Mucosa of stomach (tissue), 1 donor: ENCODE measurements at regions not wholly inside any gene's neighbourhood (a gene's known extent, or its start where the extent isn't known, plus 50 kb on each side); places are given as distances from the start of the nearest gene placed in this dataset.

Experiments
- H3K27me3 ChIP-seq: one replicate; pipeline ENCODE4 v1.7.0; 2013; ENCODE audit warnings: mild to moderate bottlenecking, low read length; ENCODE audit not compliant: control insufficient read depth, insufficient read depth
- H3K36me3 ChIP-seq: one replicate; pipeline ENCODE4 v1.7.0; 2013; ENCODE audit warnings: low read length; ENCODE audit not compliant: control insufficient read depth, insufficient read depth
- H3K4me1 ChIP-seq: one replicate; pipeline ENCODE4 v1.7.0; 2013; ENCODE audit warnings: mild to moderate bottlenecking, low read length; ENCODE audit not compliant: control insufficient read depth, insufficient read depth
- H3K4me3 ChIP-seq: one replicate; pipeline ENCODE4 v1.7.0; 2013; ENCODE audit warnings: low read length
- H3K9ac ChIP-seq: one replicate; pipeline ENCODE4 v1.7.0; 2013; ENCODE audit warnings: mild to moderate bottlenecking, low read length, moderate library complexity
- H3K9me3 ChIP-seq: one replicate; pipeline ENCODE4 v1.7.0; 2013; ENCODE audit warnings: mild to moderate bottlenecking, low read length, moderate library complexity; ENCODE audit not compliant: control insufficient read depth
- donor health status: Pancreatic carcinoma.

- no peak overlapping the region for H3K9ac ChIP-seq
- H3K4me1 ChIP-seq: no peaks in the 10 kb centered on the region
- no peaks in the 10 kb centered on the region for H3K36me3 ChIP-seq
- H3K27me3 ChIP-seq: no peaks in the 10 kb centered on the region
- H3K4me3 ChIP-seq: no peak overlapping the region
- H3K9me3 ChIP-seq: no peaks in the 10 kb centered on the region
Observed at GRCh38 chr4:32994981-32995881, 2275.1 kb downstream of the PCDH7 start.

DNA sequence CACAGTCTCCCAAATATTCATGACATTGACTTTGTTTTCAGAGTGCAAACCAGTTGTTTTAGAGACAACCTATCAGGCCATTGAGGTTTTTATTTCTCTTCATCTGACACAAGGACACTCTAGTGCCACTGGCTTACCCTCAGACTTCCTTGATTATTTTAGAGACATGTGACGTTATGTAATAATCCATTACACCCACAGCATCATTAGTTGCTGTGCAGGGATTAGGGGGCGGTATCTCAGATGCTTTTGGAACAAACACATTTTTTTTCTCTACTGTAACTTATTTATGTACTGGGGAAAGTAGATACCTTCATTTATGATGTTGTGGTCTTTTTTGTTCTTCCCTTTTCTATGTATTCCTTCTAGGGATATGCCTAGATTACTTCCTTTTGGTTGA lies 2293.1 kb downstream of the PCDH7 start:
- Histone ChIP-seq H3K9ac (no peak overlapping the region), H3K9me3 (no peaks in the 10 kb centered on the region), H3K4me3 (no peak overlapping the region), H3K36me3 (no peaks in the 10 kb centered on the region), H3K4me1 (no peaks in the 10 kb centered on the region), H3K27me3 (no peaks in the 10 kb centered on the region)

DNA sequence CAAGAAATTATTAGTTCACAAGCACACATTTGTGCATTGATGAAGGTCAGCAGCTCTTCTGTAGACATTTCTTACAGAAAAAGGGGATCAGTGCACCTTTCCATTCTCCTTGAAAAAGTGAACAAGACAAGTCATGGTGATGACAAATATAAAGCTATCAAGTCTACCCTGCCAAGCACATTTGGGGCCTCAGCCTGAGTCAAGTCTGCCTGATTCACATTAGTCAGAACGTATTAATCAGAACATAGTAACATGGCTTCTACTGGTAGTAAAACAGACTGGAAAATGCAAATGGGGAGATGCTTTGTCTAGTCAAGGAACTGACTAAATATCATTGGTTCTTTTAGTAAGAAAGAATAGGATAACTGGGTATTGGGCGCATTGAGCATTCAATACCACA lies 2305.1 kb downstream of the PCDH7 start:
- no peaks in the 10 kb centered on the region for H3K9me3 ChIP-seq
- no peaks in the 10 kb centered on the region for H3K36me3 ChIP-seq
- no peak overlapping the region for H3K4me3 ChIP-seq
- H3K4me1 ChIP-seq: no peaks in the 10 kb centered on the region
- H3K9ac ChIP-seq: no peak overlapping the region
- no peaks in the 10 kb centered on the region for H3K27me3 ChIP-seq

- Histone ChIP-seq H3K4me3 (no peak overlapping the region), H3K27me3 (no peaks in the 10 kb centered on the region), H3K4me1 (no peaks in the 10 kb centered on the region), H3K36me3 (no peaks in the 10 kb centered on the region), H3K9me3 (no peaks in the 10 kb centered on the region), H3K9ac (no peak overlapping the region)
Observed at GRCh38 chr4:33029976-33030375, 2309.8 kb downstream of the PCDH7 start.

GRCh38 chr4:33031328-33031727 lies 2311.2 kb downstream of the PCDH7 start:
- Histone ChIP-seq H3K36me3 (no peaks in the 10 kb centered on the region), H3K9me3 (no peaks in the 10 kb centered on the region), H3K4me3 (no peak overlapping the region), H3K9ac (no peak overlapping the region), H3K4me1 (no peaks in the 10 kb centered on the region), H3K27me3 (no peaks in the 10 kb centered on the region)

DNA sequence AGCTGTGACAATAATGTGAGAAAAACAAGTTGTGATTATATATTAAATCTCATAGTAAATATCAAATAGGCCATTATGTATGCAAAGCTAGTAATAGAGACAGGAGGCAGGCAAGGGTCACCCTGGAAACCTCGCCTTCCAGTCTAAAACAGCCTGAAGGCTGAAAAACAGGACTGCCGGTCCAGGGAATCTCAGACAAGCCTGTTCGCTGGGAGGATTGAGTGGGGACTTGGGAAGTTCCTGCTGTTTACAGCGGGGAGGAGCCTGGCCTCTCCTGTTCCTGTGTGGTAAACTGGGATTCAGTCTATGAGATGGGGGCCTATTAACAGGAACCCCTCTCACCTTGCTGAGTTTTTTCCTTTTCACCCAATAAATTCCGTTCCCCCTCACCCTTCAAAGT lies 2317.3 kb downstream of the PCDH7 start:
- H3K27me3 ChIP-seq: no peaks in the 10 kb centered on the region
- H3K36me3 ChIP-seq: no peaks in the 10 kb centered on the region
- H3K4me3 ChIP-seq: no peak overlapping the region

DNA sequence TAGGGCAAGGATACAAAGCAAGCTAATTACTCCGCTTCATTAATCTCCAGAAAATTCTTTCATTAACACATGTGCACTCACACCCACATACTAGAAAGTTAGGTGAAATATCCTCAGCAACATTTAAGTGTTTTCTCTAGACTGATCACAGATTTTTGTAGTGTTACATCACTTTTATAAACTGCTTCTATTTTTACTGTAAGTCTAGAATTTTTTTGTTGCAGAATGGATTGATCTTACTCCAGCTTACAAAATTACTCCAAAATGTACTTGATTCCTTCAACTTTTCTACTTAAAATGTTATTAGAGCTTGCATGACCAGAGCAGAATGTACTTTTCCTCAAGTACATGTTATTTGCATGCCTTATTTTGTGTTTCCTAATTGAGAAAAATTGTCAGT lies 2325.2 kb downstream of the PCDH7 start:
- H3K36me3 ChIP-seq: no peaks in the 10 kb centered on the region
- H3K9me3 ChIP-seq: no peaks in the 10 kb centered on the region
- H3K9ac ChIP-seq: no peak overlapping the region
- H3K4me1 ChIP-seq: no peaks in the 10 kb centered on the region
- no peak overlapping the region for H3K4me3 ChIP-seq
- no peaks in the 10 kb centered on the region for H3K27me3 ChIP-seq

More for the DNA sequence above, 2317.3 kb downstream of the PCDH7 start:
- Histone ChIP-seq H3K4me1 (no peaks in the 10 kb centered on the region), H3K9me3 (no peaks in the 10 kb centered on the region), H3K9ac (no peak overlapping the region)

- Histone ChIP-seq H3K4me3 (no peak overlapping the region), H3K4me1 (no peaks in the 10 kb centered on the region), H3K36me3 (no peaks in the 10 kb centered on the region), H3K9me3 (no peaks in the 10 kb centered on the region), H3K9ac (no peak overlapping the region), H3K27me3 (no peaks in the 10 kb centered on the region)
Observed at GRCh38 chr4:33052241-33052640, 2332.1 kb downstream of the PCDH7 start.

- Histone ChIP-seq H3K4me1 (no peaks in the 10 kb centered on the region), H3K4me3 (no peak overlapping the region), H3K36me3 (no peaks in the 10 kb centered on the region), H3K9ac (no peak overlapping the region), H3K27me3 (no peaks in the 10 kb centered on the region), H3K9me3 (no peaks in the 10 kb centered on the region)
Observed at GRCh38 chr4:33054161-33054560, 2334.0 kb downstream of the PCDH7 start.

DNA sequence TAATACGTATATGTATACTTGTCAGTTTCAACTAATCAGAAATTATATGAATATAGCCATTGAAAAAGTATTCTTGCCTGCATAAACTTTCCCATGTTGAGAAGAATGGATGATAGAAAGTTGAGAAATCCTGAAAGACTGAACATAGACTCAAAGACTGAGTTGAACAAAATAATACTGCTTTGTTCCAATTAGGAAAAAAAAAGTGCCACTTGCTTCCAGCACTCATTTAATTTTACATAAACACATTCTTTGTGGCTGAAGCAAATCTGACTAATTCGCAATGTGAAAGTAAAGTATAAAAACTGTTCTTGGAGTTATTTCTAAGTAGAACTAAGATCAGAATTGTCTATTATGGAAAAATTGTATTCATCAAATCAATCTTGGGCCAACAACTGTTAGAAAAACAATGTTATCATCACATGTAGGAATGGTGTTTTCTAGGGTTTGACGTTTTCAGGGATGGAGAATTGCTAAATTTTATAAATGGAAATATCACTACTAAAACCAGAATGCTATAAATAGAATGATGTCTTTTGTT lies 2334.6 kb downstream of the PCDH7 start:
- Histone ChIP-seq H3K36me3 (no peaks in the 10 kb centered on the region), H3K9me3 (no peaks in the 10 kb centered on the region), H3K4me3 (no peak overlapping the region)

DNA sequence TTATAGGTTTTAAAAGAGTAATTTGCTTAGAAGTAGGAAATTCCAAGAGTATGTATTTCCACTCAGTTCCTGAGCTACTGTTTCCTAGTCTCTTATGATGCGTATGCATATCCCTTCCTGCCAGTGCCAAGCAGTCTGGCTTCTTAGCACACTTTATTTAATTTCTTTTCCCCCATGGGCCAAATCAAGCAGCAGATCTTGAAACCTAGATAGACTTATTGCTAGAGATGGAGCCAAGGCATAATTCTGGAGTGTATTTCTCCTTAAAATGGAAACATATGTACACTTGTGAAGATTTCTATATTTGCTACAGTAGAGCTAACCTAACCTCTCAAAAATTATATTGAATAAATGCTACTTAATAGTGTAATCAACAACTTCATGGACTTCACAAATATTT lies 2337.6 kb downstream of the PCDH7 start:
- H3K9me3 ChIP-seq: no peaks in the 10 kb centered on the region
- no peaks in the 10 kb centered on the region for H3K36me3 ChIP-seq
- H3K4me3 ChIP-seq: no peak overlapping the region
- H3K27me3 ChIP-seq: no peaks in the 10 kb centered on the region
- no peaks in the 10 kb centered on the region for H3K4me1 ChIP-seq
- no peak overlapping the region for H3K9ac ChIP-seq

More for the DNA sequence above, 2334.6 kb downstream of the PCDH7 start:
- Histone ChIP-seq H3K9ac (no peak overlapping the region), H3K4me1 (no peaks in the 10 kb centered on the region), H3K27me3 (no peaks in the 10 kb centered on the region)

GRCh38 chr4:33058998-33059397 lies 2338.8 kb downstream of the PCDH7 start:
- no peaks in the 10 kb centered on the region for H3K36me3 ChIP-seq
- no peak overlapping the region for H3K9ac ChIP-seq
- H3K9me3 ChIP-seq: no peaks in the 10 kb centered on the region
- no peaks in the 10 kb centered on the region for H3K4me1 ChIP-seq
- H3K27me3 ChIP-seq: no peaks in the 10 kb centered on the region
- no peak overlapping the region for H3K4me3 ChIP-seq
